Adrenal gland (tissue), 9 donors: ENCODE measurements at regions not wholly inside any gene's neighbourhood (a gene's known extent, or its start where the extent isn't known, plus 50 kb on each side); places are given as distances from the start of the nearest gene placed in this dataset.

Source experiments
- DNase-seq, 7 donors: peaks; one replicate each; pipeline ENCODE4 v3.0.0-alpha.2; 2019 to 2020
- H3K27ac ChIP-seq, 5 donors: fragments of 200-600 bp; sonication (generic) in 4 of 5; 1 replicate in 3 of 5; 2 replicates in 2 of 5; pipeline versions ENCODE4 v1.5.1 to v1.8.0; 2016 to 2020; ENCODE audit warnings: mild to moderate bottlenecking in 1 of 5
- H3K27me3 ChIP-seq: fragments of 200-600 bp; 2 replicates; pipeline ENCODE4 v1.8.0; 2021
- H3K36me3 ChIP-seq, 2 donors: fragments of 200-600 bp; replicated peaks in 1 of 2; 1 replicate in 1 of 2; 2 replicates in 1 of 2; pipeline versions ENCODE4 v1.5.1 to v1.8.0; 2018 to 2022
- H3K4me1 ChIP-seq, 2 donors: fragments of 200-600 bp; replicated peaks in 1 of 2; 1 replicate in 1 of 2; 2 replicates in 1 of 2; pipeline versions ENCODE4 v1.5.1 to v1.8.0; 2018 to 2021
- H3K4me3 ChIP-seq, 4 donors: fragments of 200-600 bp; sonication (generic) in 3 of 4; one replicate each; pipeline ENCODE4 v1.5.1; 2016 to 2018
- H3K9me3 ChIP-seq, 3 donors: fragments of 200-600 bp; sonication (generic) in 1 of 3; replicated peaks in 1 of 3; 1 replicate in 2 of 3; 2 replicates in 1 of 3; pipeline versions ENCODE4 v1.5.1 to v1.8.0; 2016 to 2021
- POLR2A ChIP-seq, 2 donors: fragments of 450-650 bp; IDR thresholded peaks; one replicate each; pipeline ENCODE4 v1.6.1; 2017; ENCODE audit warnings: antibody characterized with exemption in 2 of 2, mild to moderate bottlenecking in 2 of 2, moderate library complexity in 1 of 2
- WGBS, 4 donors: extraction: QIAGEN DNeasy Blood & Tissue Kit in 2 of 4; methylation state at CpG; one replicate each; pipeline versions ENCODE4 v1.1.5 to v1.1.7; 2013 to 2017; 5-methylcytosine and 5-hydroxymethylcytosine counted together
- intact Hi-C, 2 donors: fragments of 100-400 bp; cut with DNase I; formaldehyde crosslinking; loops; one replicate each; pipeline versions ENCODE4 v1.14.1 to v1.15.0; 2022 to 2023
- TF ChIP-seq, protein P1 (sequence below), 6 experiments: fragments of 450-650 bp in 4 of 6; fragments of 200-600 bp in 2 of 6; sonication (generic) in 1 of 6; IDR thresholded peaks; 1 replicate in 5 of 6; 2 replicates in 1 of 6; pipeline versions ENCODE4 v1.5.1 to v1.8.0; 2016 to 2021; ENCODE audit warnings: antibody characterized with exemption in 6 of 6, mild to moderate bottlenecking in 2 of 6, moderate library complexity in 1 of 6
- donor health status: healthy with polysubstance abuse.
- donor health status: Bipolar disorder and iron deficiency.
- donor health status: DM: yes; HTN: yes; CAD: no.
- donor health status: DM: no; HTN: no; CAD: no.
- donor health status: DM: no; HTN: no; CAD: no.

DNA sequence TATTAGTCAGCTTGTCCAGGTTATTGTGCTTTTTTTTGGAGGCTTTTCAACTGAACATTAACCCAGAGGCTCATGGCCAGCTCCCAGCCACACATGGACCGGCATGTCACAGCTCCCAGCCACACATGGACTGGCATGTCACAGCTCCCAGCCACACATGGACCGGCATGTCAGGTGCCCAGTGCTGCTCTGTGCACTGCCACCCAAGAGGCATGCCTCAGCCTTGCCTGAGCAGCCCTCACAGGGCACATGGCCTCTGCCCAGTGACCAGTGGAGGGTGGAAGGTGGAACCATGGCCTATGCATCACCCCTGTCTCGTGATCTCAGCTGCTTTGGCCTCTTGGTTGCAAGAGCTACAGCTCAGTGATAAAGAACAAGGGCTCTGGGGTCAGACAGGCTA, 119.8 kb downstream of the OAT start:
- TF ChIP-seq POLR2A (IDR thresholded peaks at IDR 0.05), result no peak
- TF ChIP-seq, protein P1, sequence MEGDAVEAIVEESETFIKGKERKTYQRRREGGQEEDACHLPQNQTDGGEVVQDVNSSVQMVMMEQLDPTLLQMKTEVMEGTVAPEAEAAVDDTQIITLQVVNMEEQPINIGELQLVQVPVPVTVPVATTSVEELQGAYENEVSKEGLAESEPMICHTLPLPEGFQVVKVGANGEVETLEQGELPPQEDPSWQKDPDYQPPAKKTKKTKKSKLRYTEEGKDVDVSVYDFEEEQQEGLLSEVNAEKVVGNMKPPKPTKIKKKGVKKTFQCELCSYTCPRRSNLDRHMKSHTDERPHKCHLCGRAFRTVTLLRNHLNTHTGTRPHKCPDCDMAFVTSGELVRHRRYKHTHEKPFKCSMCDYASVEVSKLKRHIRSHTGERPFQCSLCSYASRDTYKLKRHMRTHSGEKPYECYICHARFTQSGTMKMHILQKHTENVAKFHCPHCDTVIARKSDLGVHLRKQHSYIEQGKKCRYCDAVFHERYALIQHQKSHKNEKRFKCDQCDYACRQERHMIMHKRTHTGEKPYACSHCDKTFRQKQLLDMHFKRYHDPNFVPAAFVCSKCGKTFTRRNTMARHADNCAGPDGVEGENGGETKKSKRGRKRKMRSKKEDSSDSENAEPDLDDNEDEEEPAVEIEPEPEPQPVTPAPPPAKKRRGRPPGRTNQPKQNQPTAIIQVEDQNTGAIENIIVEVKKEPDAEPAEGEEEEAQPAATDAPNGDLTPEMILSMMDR (IDR thresholded peaks at IDR 0.05), result no peak
- WGBS, 4 donors, result 77 to 96% (median 92%) methylated on average over 2 to 3 of the region's 3 CpGs
- H3K4me1 ChIP-seq, result no peaks in the 10 kb centered on the region
- DNase-seq, result peak in 1 of 7 donors; percentile 7
- no peaks in the 10 kb centered on the region for H3K36me3 ChIP-seq
- H3K27ac ChIP-seq, result no peak overlapping the region
- no peak overlapping the region for H3K4me3 ChIP-seq
- intact Hi-C loops, result no loop called here
- no peaks in the 10 kb centered on the region for H3K9me3 ChIP-seq
- H3K27me3 ChIP-seq, result no peaks in the 10 kb centered on the region

DNA sequence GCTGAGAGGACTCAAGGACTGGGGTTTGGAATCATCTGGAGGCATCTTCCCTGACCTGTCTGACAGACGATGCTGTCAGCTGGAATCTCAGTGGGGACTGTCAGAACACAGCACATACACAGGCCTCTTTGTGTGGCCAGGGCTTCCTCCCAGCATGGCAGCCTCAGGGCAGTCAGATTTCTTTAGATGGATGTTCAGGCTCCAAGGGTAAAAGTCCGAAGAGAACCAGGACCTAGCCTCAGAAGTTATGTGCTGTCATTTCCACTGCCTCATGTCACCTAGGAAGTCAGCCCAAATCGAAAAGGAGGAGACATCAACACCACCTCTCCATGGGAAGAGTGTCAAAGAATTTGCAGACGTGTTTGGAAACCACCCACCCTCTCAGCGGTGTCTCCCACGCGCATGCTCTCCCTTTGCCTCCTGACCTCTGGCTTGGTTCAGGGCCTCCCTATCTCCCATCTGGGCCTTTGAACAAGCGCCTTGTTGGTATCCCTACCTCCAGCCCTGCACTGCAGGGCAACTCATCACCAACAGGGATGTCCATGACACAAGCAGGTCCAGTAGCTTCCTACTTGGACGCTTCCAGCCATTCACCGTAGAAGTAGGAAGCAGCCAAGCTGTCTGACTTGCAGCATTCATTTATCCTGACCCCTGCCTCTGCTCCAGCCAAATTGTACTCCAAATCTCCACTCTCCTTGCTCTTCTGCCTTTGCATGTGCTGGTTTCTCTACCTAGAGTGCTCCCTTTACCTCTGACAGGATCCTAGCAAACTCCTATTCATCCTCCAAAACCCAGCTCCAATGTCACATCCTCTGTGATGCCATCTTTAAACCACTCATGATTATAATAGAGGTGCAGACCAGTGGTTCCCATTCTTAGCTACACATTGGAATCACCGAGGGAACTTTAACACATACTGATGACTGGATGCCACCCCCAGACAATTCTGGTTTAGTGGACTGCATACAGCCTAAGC, 121.6 kb downstream of the OAT start:
- DNase-seq, result peak in 2 of 7 donors; percentile 3 to 7
- Histone ChIP-seq H3K9me3 (no peaks in the 10 kb centered on the region), H3K27me3 (no peaks in the 10 kb centered on the region), H3K4me1 (no peaks in the 10 kb centered on the region), H3K36me3 (no peaks in the 10 kb centered on the region), H3K27ac (no peak overlapping the region), H3K4me3 (no peak overlapping the region)
- TF ChIP-seq POLR2A (IDR thresholded peaks at IDR 0.05), result no peak
- TF ChIP-seq, protein P1 (IDR thresholded peaks at IDR 0.05), result no peak
- intact Hi-C loops, result no loop called here
- 79 to 88% (median 83%) methylated on average over 11 of the region's 11 CpGs for WGBS, 4 donors

DNA sequence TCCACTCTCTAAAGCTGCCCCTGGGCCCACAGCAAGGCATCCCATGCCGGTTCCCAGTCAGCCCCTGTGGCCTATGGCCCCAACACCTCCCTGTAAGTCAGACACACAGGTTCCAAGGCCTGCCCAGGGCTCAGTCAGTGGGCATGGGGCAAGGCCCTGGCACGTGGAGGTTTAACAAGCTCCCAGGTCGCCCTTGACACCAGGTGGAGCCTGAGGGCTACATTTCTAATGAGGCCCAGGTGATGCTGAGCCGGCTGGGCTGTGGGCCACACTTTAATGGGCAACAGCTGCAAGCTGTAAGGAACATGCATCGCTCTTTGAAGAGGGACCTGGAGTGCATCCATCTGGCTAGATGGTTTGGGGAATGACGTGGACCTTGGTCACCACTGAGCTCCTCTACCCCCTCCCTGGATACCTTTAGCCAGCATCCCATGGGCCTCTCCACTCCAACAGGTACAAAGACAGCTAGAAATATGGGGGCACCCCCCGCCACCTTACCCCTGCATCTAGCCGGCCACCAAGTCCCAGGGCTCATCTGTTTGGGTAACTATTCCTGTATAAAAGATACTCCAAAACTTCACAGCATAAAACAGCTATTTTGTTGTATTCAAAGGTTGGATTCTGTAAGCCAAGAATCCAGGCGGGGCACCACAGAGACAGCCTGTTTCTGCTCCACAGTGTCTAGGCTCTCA, 122.5 kb downstream of the OAT start:
- TF ChIP-seq POLR2A (IDR thresholded peaks at IDR 0.05), result no peak
- TF ChIP-seq, protein P1 (IDR thresholded peaks at IDR 0.05), result no peak
- intact Hi-C loops, result no loop called here
- DNase-seq, result peak in 2 of 7 donors; percentile 3 to 35
- Histone ChIP-seq H3K9me3 (no peaks in the 10 kb centered on the region), H3K4me1 (no peaks in the 10 kb centered on the region), H3K4me3 (no peak overlapping the region), H3K36me3 (no peaks in the 10 kb centered on the region), H3K27me3 (no peaks in the 10 kb centered on the region), H3K27ac (no peak overlapping the region)
- WGBS, 4 donors, result 72 to 87% (median 84%) methylated on average over 3 to 9 of the region's 9 CpGs
